SK-N-SH treated with all-trans-retinoic acid at 6 μM for 48 hours (cell line): ENCODE measurements at regions not wholly inside any gene's neighbourhood (a gene's known extent, or its start where the extent isn't known, plus 50 kb on each side); places are given as distances from the start of the nearest gene placed in this dataset.

Experiments used
- ATAC-seq: fragments of 200-7000 bp; cut with Tn5 transposase; 3 replicates; pipeline ENCODE4 v1.9.1; 2020; ENCODE audit warnings: mild to moderate bottlenecking, moderate library complexity
- BACH2 ChIP-seq: fragments of 250-450 bp; sonication (Bioruptor Pico); IDR thresholded peaks from 2 replicates; pipeline ENCODE4 v1.9.0; 2021; ENCODE audit warnings: mild to moderate bottlenecking, borderline replicate concordance
- CSDC2 ChIP-seq: fragments of 250-450 bp; sonication (Bioruptor Pico); IDR thresholded peaks from 2 replicates; pipeline ENCODE4 v1.5.0; 2020; ENCODE audit warnings: mild to moderate bottlenecking, moderate library complexity
- CSRNP3 ChIP-seq: fragments of 250-450 bp; sonication (Bioruptor Pico); IDR thresholded peaks from 2 replicates; pipeline ENCODE4 v1.5.1; 2021; ENCODE audit warnings: mild to moderate bottlenecking, moderate library complexity
- ESRRG ChIP-seq: fragments of 250-450 bp; sonication (Bioruptor Pico); IDR thresholded peaks from 2 replicates; pipeline ENCODE4 v1.6.1; 2021; ENCODE audit warnings: mild to moderate bottlenecking
- GLIS3 ChIP-seq: fragments of 250-450 bp; sonication (Bioruptor Pico); IDR thresholded peaks from 2 replicates; pipeline ENCODE4 v1.5.0; 2020; ENCODE audit warnings: mild to moderate bottlenecking, moderate library complexity
- ISL1 ChIP-seq: fragments of 250-450 bp; sonication (Bioruptor Pico); IDR thresholded peaks from 2 replicates; pipeline ENCODE4 v2.1.2; 2022; ENCODE audit warnings: mild to moderate bottlenecking, moderate library complexity
- OSR1 ChIP-seq: fragments of 250-450 bp; sonication (Bioruptor Pico); IDR thresholded peaks from 2 replicates; pipeline ENCODE4 v1.8.0; 2022; ENCODE audit warnings: moderate library complexity, mild to moderate bottlenecking, inconsistent platforms
- PATZ1 ChIP-seq: fragments of 250-450 bp; sonication (Bioruptor Pico); IDR thresholded peaks from 2 replicates; pipeline ENCODE4 v1.8.0; 2020; ENCODE audit warnings: mild to moderate bottlenecking, moderate library complexity, borderline replicate concordance
- PPARA ChIP-seq: fragments of 250-450 bp; sonication (Bioruptor Pico); IDR thresholded peaks from 2 replicates; pipeline ENCODE4 v1.5.0; 2020; ENCODE audit warnings: mild to moderate bottlenecking, borderline replicate concordance
- RARB ChIP-seq: fragments of 250-450 bp; sonication (Bioruptor Pico); IDR thresholded peaks from 2 replicates; pipeline ENCODE4 v1.8.0; 2021; ENCODE audit warnings: mild to moderate bottlenecking, moderate library complexity
- SNAI2 ChIP-seq: fragments of 250-450 bp; sonication (Bioruptor Pico); IDR thresholded peaks from 2 replicates; pipeline ENCODE4 v1.5.0; 2020; ENCODE audit warnings: mild to moderate bottlenecking, moderate library complexity
- TCF4 ChIP-seq: fragments of 250-450 bp; sonication (Bioruptor Pico); IDR thresholded peaks from 2 replicates; pipeline ENCODE4 v1.8.0; 2021; ENCODE audit warnings: mild to moderate bottlenecking, moderate library complexity, borderline replicate concordance
- TOX ChIP-seq: fragments of 250-450 bp; sonication (Bioruptor Pico); IDR thresholded peaks from 2 replicates; pipeline ENCODE4 v1.8.0; 2021; ENCODE audit warnings: mild to moderate bottlenecking, moderate library complexity, borderline replicate concordance
- ZC3H10 ChIP-seq: fragments of 250-450 bp; sonication (Bioruptor Pico); IDR thresholded peaks from 2 replicates; pipeline ENCODE4 v1.5.1; 2021; ENCODE audit warnings: mild to moderate bottlenecking, moderate library complexity
- ZNF565 ChIP-seq: fragments of 450-650 bp; formaldehyde crosslinking; conservative IDR thresholded peaks from 2 replicates; pipeline ENCODE4 v1.5.0; 2020; ENCODE audit warnings: low read depth, mild to moderate bottlenecking, moderate library complexity
- ZNF8 ChIP-seq: fragments of 450-650 bp; formaldehyde crosslinking; IDR thresholded peaks from 2 replicates; pipeline ENCODE4 v1.5.0; 2020; ENCODE audit warnings: mild to moderate bottlenecking, moderate library complexity
- TF ChIP-seq, protein P1 (sequence below): fragments of 250-450 bp; sonication (Bioruptor Pico); IDR thresholded peaks from 2 replicates; pipeline ENCODE4 v1.5.1; 2020; ENCODE audit warnings: low read depth, mild to moderate bottlenecking, moderate library complexity
- TF ChIP-seq, protein P2 (sequence below): fragments of 250-450 bp; sonication (Bioruptor Pico); IDR thresholded peaks from 2 replicates; pipeline ENCODE4 v1.8.0; 2021; ENCODE audit warnings: low read depth, mild to moderate bottlenecking, moderate library complexity, borderline replicate concordance

DNA sequence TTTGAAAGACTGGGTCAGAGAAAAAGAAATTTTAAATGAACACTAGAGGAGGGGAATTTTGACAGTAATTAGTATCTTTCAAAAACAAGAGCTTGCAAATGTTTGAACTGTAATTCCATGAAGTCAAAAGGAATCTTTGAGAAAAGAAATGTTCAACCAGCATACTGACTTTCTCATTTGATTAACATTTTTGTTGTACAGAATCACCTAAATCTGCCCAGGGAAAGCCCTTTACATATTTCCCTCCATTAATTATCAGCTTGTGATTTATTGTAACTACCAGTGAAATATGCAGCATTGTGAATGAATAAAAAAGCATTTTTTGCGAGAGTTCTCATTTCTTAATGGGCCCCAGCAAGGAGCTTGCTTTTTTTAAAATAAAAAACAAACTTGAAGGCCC lies 61.2 kb upstream of the CCDC91 start:
- ATAC-seq = peak; percentile 36
- TF ChIP-seq PATZ1 (CRISPR knock-in tag) (no peak; the same call in none of the 2 replicates), TOX (peak; percentile 46; the same call in 1 of the 2 replicates), ZC3H10 (CRISPR knock-in tag) (peak; percentile 56), BACH2 (CRISPR knock-in tag) (no peak), ISL1 (peak; percentile 96)
- TF ChIP-seq, protein P1, sequence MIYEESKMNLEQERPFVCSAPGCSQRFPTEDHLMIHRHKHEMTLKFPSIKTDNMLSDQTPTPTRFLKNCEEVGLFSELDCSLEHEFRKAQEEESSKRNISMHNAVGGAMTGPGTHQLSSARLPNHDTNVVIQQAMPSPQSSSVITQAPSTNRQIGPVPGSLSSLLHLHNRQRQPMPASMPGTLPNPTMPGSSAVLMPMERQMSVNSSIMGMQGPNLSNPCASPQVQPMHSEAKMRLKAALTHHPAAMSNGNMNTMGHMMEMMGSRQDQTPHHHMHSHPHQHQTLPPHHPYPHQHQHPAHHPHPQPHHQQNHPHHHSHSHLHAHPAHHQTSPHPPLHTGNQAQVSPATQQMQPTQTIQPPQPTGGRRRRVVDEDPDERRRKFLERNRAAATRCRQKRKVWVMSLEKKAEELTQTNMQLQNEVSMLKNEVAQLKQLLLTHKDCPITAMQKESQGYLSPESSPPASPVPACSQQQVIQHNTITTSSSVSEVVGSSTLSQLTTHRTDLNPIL = peak; percentile 91; the same call in 1 of the 2 replicates
- TF ChIP-seq, protein P2, sequence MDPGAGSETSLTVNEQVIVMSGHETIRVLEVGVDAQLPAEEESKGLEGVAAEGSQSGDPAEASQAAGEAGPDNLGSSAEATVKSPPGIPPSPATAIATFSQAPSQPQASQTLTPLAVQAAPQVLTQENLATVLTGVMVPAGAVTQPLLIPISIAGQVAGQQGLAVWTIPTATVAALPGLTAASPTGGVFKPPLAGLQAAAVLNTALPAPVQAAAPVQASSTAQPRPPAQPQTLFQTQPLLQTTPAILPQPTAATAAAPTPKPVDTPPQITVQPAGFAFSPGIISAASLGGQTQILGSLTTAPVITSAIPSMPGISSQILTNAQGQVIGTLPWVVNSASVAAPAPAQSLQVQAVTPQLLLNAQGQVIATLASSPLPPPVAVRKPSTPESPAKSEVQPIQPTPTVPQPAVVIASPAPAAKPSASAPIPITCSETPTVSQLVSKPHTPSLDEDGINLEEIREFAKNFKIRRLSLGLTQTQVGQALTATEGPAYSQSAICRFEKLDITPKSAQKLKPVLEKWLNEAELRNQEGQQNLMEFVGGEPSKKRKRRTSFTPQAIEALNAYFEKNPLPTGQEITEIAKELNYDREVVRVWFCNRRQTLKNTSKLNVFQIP (CRISPR knock-in tag) = 0 out of 2 replicates have a peak, but pooled peaks have one; percentile 27

GRCh38 chr12:28130234-28130624 lies 60.0 kb upstream of the CCDC91 start:
- no peak for ATAC-seq

GRCh38 chr12:28130625-28131598 lies 59.3 kb upstream of the CCDC91 start:
- peak; percentile 96 for ATAC-seq
- TF ChIP-seq PPARA (CRISPR knock-in tag) (no peak), ISL1 (peak; percentile 41), CSDC2 (CRISPR knock-in tag) (peak; percentile 88), ZC3H10 (CRISPR knock-in tag) (0 out of 2 replicates have a peak, but pooled peaks have one; percentile 7), OSR1 (CRISPR knock-in tag) (no peak), BACH2 (CRISPR knock-in tag) (no peak), SNAI2 (CRISPR knock-in tag) (no peak), ZNF8 (CRISPR knock-in tag) (no peak), PATZ1 (CRISPR knock-in tag) (peak; percentile 45; the same call in 1 of the 2 replicates), ZNF565 (no peak), TOX (no peak)

More at GRCh38 chr12:28130234-28130624, 60.0 kb upstream of the CCDC91 start:
- TF ChIP-seq GLIS3 (no peak), BACH2 (CRISPR knock-in tag) (no peak), ISL1 (no peak), PATZ1 (CRISPR knock-in tag) (no peak), RARB (no peak), PPARA (CRISPR knock-in tag) (no peak), CSRNP3 (CRISPR knock-in tag) (no peak), ZNF8 (CRISPR knock-in tag) (no peak), TCF4 (CRISPR knock-in tag) (no peak), ESRRG (CRISPR knock-in tag) (no peak), CSDC2 (CRISPR knock-in tag) (no peak)
- TF ChIP-seq, protein P1 = no peak
